SK-N-SH (cell line): ENCODE measurements at regions not wholly inside any gene's neighbourhood (a gene's known extent, or its start where the extent isn't known, plus 50 kb on each side); places are given as distances from the start of the nearest gene placed in this dataset.

Experiments used
- CTCF ChIP-seq: fragments of 200-600 bp; sonication (generic); IDR thresholded peaks from 2 replicates; pipeline ENCODE4 v1.6.1; 2017; ENCODE audit warnings: antibody characterized with exemption, mild to moderate bottlenecking, moderate library complexity
- MAX ChIP-seq: IDR thresholded peaks from 2 replicates; pipeline ENCODE4 v1.4.0; 2012; ENCODE audit warnings: low read depth
- PBX3 ChIP-seq: IDR thresholded peaks from 2 replicates; pipeline ENCODE4; 2012
- POLR2AphosphoS5 ChIP-seq: IDR thresholded peaks from 2 replicates; pipeline ENCODE4 v1.6.1; 2012; ENCODE audit warnings: low read depth, low read length
- RFX5 ChIP-seq: IDR thresholded peaks from 2 replicates; pipeline ENCODE4 v1.6.1; 2012; ENCODE audit warnings: mild to moderate bottlenecking, improper control_type of control experiment, low read length
- SMC3 ChIP-seq: IDR thresholded peaks from 2 replicates; pipeline ENCODE4 v1.6.1; 2012; ENCODE audit warnings: low read depth, low read length, improper control_type of control experiment
- TAF1 ChIP-seq: IDR thresholded peaks from 2 replicates; pipeline ENCODE4 v1.6.1; 2012; ENCODE audit warnings: low read depth, mild to moderate bottlenecking, low read length, moderate library complexity, borderline replicate concordance

- no peak for TF ChIP-seq CTCF
- no peak for TF ChIP-seq MAX
- TF ChIP-seq TAF1, result no peak
- TF ChIP-seq SMC3, result no peak
- no peak for TF ChIP-seq RFX5
- no peak; the same call in 1 of the 2 replicates for TF ChIP-seq PBX3
- TF ChIP-seq POLR2AphosphoS5, result no peak
Measured at GRCh38 chr5:125401724-125402622, 655.5 kb upstream of the ZNF608 start.
